NCI-H128 (cell line): ENCODE measurements at regions not wholly inside any gene's neighbourhood (a gene's known extent, or its start where the extent isn't known, plus 50 kb on each side); places are given as distances from the start of the nearest gene placed in this dataset.

Source experiments
- DNase-seq: peaks from one replicate; lab custom pipeline; 2025; ENCODE audit not compliant: unreplicated experiment; lab: John Stamatoyannopoulos, UW

- DNase-seq: no peak
Measured at GRCh38 chr14:49467091-49467490, 119.1 kb downstream of the RPS29 start.

DNA sequence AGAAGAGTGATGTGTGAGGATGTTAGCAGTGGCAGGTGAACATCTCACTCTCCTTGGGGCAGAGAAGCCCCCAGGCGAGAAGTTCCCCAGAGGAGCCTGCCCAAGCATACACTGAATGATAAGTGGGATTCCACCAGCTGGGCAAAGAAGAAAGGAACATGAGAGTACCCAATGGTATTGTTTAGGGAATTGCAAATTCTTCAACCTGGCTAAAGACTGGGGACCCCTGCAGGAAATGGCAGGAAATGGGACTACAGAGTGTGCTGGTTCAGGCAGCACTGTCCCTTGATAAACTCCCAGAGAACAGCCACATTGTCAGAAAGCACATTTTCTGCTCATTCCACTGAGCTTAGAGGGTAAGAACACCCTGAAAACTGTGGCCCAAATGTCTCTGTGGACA lies 121.3 kb downstream of the RPS29 start:
- no peak for DNase-seq

DNA sequence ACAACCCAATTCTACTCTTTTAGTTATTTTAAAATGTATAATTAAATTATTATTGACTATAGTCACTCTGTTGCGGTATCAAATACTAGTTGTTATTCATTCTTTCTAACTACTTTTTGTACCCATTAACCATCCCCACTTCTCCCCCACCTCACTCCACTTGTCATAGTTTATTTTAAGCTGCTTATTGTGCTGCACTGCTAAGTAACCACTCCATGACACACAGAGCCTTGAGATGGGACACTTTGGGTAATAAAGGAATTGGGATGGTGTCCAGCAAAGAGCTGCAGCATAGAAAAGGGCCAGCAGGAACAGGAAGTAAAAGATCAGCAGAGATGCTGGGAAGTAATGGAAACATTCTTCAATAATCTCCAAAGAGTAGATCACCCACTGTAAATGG lies 123.0 kb downstream of the RPS29 start:
- no peak for DNase-seq

GRCh38 chr14:49461529-49462401 lies 124.4 kb downstream of the RPS29 start:
- peak; percentile 25 for DNase-seq

GRCh38 chr14:49460662-49461061 lies 125.5 kb downstream of the RPS29 start:
- no peak for DNase-seq

DNA sequence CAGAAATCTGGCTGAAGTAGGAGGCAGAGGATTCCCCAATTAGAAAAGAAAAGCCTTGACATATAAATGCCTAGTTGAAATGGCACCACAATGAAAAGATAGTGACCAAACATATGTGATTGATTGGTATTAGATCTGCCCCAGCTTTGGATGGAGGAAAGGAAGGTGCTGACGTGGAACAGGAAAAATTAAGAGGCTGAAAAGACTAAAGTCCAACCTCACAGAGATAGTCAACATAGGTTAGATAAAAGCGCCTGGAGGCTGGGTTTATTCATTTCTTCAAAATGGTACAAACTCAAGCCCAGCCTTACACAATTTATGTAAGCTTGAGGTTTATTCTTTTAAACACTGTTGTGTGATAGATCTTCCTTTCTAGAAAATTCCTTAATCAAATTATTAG lies 129.6 kb downstream of the RPS29 start:
- no peak for DNase-seq

- no peak for DNase-seq
Measured at GRCh38 chr14:49451938-49452337, 134.2 kb downstream of the RPS29 start.

- no peak for DNase-seq
Measured at GRCh38 chr14:49449749-49450148, 136.4 kb downstream of the RPS29 start.

GRCh38 chr14:49447540-49448107 lies 138.6 kb downstream of the RPS29 start:
- DNase-seq: no peak

DNA sequence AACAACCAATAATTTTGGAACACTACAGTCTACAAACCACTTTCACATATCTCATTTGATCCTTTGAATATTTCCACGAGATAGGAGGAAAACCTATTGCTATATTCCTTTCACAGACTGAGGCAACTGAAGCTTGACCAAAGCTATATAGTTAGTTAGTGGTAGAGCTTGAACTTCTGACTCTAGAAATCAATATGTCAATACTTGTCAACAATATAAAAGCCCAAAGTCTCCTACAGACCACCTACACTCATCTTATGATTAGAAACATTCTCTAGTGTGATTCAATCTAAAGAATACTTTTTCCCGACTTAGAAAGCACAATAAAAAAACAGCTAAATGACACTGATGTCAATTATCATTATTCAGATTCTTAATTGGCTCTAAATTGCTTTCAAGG lies 139.4 kb downstream of the RPS29 start:
- DNase-seq: no peak

DNA sequence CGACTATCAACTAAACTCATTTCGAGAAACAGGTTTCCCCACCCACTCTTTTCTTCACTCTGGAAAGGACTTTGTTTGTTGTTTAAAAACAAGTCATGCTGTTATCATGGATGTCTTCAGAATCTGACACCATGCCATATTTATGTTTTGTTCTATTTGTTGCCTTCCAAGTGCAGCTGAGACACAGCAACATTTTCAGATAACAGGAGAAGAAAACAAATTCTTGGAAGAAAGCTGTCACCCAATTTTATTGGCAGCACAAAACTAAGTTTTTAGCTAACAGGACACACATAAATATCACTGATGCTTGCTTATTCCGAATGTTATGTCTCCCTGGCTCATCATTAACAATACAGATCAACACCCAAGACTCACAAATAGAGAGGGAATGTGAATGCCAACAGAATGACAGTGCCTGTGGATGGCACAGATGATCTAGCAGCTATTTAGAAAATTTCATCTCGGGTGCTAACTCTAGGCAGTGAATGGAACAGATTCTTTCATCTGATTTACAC lies 147.9 kb downstream of the RPS29 start:
- no peak for DNase-seq

- DNase-seq: no peak
Measured at GRCh38 chr14:49428076-49428475, 158.1 kb downstream of the RPS29 start.

- DNase-seq: no peak
Measured at GRCh38 chr14:49427117-49427516, 159.1 kb downstream of the RPS29 start.

GRCh38 chr14:49425921-49426320 lies 160.3 kb downstream of the RPS29 start:
- DNase-seq: no peak

DNA sequence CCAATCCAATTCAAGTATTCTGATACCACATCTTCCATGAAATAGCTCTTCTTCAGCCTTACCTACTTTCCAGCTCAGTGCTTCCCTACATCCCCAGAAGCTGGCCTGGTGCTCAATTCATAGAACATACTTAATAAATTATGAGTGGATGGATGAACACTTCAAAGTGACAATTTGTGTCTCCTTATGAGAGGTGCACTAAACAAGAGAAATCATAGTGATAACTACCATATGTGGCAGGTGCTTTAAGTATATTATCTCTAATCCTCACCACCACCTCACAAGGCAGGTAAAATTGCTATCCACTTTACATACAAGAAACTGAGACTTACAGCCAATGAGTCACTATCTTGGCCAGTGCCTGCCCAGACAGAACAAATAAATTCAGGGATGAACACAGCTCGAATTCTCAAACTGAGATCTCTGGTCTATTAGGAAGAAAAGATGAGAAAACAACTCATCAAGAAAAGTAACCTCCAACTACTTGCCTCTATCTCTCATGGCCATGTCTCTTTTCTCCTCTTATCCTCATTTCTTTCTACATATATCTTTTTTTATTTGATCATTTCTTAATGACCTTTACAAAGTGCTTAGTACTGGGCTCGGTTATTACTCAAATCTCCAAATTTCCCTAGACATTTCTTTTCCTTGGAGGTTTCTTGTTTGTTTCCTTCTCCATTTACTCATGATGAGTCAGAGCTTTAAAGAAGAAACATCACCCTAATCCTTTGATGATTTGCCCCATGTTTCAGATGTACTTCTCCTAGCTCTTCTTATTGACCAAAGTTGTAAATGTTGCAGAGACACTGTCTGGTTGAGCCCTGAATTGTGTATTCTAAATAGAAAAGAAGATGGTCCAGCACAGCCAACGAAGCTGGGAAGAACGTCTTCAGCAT lies 161.5 kb downstream of the RPS29 start:
- no peak for DNase-seq

DNA sequence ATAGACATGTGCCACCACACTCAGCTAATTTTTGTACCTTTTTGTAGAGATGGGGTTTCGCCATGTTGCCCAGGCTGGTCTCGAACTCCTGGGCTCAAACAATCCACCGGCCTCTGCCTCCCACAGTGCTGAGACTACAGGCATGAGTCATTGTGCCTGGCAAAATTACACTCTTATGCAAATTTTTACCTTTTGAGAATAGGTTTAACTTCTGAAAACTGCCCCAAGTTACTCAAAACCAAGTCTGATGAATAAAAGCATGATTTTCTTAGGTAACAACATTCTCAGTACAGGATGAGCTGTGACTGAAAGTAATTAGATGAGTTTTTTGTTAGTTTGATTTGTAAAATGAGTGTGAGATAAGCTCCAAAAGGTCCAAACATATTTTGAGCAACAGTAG lies 166.0 kb downstream of the RPS29 start:
- no peak for DNase-seq

DNA sequence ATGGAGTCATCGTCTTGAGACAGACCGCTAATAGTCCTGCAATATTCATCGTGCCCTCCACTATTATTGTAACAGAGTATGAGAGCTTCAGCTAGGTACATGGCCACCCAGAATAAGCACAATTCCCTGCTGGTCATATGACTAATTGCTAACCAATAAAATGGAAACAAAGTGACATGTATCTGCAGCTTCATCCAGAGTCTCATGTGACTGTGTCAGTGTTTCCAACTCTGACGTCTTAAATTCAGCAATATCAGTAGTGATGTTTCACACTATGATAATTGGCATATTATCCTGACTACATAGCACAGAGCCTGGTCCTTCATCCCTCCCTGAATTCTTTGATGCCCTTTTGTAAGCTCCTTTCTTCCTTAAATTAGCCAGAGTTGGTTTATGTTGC lies 167.4 kb downstream of the RPS29 start:
- DNase-seq: no peak

GRCh38 chr14:49417790-49418189 lies 168.4 kb downstream of the RPS29 start:
- no peak for DNase-seq

DNA sequence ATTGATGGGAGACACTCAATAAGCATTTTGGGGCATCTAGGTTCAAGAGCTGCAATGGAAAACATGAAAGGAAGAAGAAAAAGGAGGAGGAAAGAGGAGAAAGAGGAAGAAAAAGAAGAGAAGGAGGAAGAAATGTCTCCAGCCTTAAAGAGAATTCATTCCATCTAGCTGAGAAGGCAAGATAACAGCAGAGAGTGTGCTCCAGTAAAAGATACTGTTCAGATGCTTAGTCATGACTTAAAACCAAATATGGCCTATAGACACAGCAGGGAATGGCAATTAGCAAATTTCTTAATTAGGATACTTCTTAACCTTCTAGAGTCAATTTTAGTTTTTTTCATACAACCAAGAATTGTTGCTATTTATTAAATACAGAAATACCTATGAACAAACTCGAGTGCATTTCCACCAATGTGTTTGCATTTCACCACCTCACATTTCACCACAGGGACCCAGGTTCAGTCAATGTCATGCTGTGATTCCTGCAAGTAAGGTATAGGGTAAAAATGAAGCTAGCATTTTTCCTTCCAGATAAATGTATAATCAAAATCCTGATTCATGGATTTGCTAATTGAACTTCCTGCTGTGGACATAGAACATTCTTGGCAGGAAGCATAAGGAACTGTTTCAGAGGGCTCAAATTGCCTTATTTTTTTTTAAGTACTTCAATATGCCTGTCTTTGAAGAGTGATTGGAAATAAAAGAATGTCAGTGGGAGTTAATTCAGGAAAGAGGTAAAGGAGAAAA lies 177.8 kb downstream of the RPS29 start:
- no peak for DNase-seq

DNA sequence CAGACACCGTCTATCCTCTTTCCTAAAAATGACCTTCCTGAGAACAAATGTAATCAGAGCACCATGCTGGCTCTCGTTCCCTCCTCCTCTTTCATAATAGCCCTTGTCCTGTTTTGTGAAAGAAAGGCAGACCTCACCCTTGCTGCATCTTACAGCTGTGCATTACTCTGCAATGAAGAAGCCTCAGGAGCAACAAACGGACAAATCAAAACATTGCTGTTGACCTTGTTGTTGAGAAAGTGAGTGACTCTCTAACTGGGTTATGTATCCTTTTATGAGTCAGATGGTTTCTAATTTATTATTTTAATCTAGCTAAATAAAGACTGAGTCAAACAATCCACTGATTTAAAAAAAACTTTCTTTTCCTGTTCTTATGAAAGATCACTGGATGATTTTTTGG lies 180.9 kb downstream of the RPS29 start:
- DNase-seq: no peak

DNA sequence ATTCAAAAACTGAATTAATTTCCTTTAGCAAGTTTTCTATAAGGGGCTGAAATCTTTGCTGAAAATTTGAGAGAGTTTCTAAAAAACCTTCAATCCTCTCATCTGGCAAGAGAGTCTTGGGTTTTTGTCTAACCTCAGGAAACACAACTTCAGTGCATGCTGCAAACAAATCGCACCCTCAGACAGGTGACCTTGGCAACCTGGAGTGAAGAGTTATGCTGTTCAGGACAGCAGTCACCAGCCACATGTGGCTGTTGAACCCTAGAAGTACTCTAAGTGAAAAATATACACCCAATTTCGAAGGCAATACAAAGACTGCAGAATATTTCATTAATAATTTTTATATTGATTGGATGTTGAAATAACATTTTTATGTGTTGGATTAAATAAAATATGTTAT lies 184.8 kb downstream of the RPS29 start:
- no peak for DNase-seq
